Activated CD4-positive, alpha-beta T cell treated with anti-CD3 and anti-CD28 coated beads, Interleukin-2, amount 10 ng/mL, durations not matched to agents 7 days and 5 days (primary cell): ENCODE measurements at regions not wholly inside any gene's neighbourhood (a gene's known extent, or its start where the extent isn't known, plus 50 kb on each side); places are given as distances from the start of the nearest gene placed in this dataset.

Source experiments
- CTCF ChIA-PET: fragments of 350-600 bp; sonication (Branson Sonifier 250); formaldehyde crosslinking; loops from one replicate; lab custom pipeline; 2021; ENCODE audit warnings: antibody characterized with exemption; lab: Charles Lee
- POLR2A ChIA-PET: fragments of 350-600 bp; sonication (Branson Sonifier 250); formaldehyde crosslinking; loops from one replicate; lab custom pipeline; 2021; ENCODE audit warnings: antibody characterized with exemption; lab: Charles Lee
- DNase-seq: peaks from one replicate; pipeline ENCODE4 v3.0.0-alpha.2; 2020
- H3K27ac Mint-ChIP-seq: one replicate; pipeline ENCODE4 v1.8.0; 2021; ENCODE audit warnings: mild to moderate bottlenecking, moderate library complexity, mixed read lengths
- H3K27me3 Mint-ChIP-seq: one replicate; pipeline ENCODE4 v1.8.0; 2021; ENCODE audit warnings: mixed read lengths
- H3K36me3 Mint-ChIP-seq: one replicate; pipeline ENCODE4 v1.8.0; 2021; ENCODE audit warnings: low read depth, mixed read lengths
- H3K4me1 Mint-ChIP-seq: one replicate; pipeline ENCODE4 v1.8.0; 2021; ENCODE audit warnings: mixed read lengths
- H3K4me3 Mint-ChIP-seq: one replicate; pipeline ENCODE4 v1.8.0; 2021; ENCODE audit warnings: mild to moderate bottlenecking, moderate library complexity, mixed read lengths
- H3K9me3 Mint-ChIP-seq: one replicate; pipeline ENCODE4 v1.8.0; 2021; ENCODE audit warnings: mixed read lengths

DNA sequence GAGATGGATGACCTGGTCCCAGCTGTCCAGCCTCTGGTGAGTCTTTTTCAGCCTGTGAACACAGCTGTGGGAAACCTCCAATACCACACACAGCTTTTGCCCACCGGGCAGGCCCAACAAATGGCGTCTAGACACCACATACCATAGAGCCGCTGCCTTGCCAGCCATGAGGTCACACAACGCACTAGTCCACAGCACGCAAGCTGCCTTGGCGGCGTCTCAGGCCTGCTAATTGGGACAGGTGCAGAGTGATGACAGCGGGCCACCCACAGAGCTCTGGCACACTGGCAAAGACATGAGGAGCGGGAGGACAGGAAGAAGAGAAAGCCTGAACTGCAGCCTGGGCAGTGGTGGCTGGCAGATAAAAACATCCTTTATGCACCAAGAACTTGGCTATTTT is 125.5 kb downstream of the ADAMTS1 start:
- H3K27ac Mint-ChIP-seq: no peak overlapping the region
- ChIA-PET POLR2A (no interaction called here), CTCF (interaction anchor here (1.2 kb wide), 1 partner anchor 12 kb away, joined by 3 read pairs; no protein-coding TSS in a partner anchor)
- H3K4me3 Mint-ChIP-seq: no peak overlapping the region
- no peaks in the 10 kb centered on the region for H3K36me3 Mint-ChIP-seq
- H3K27me3 Mint-ChIP-seq: peaks cover 3% of the 10 kb centered on the region
- no peaks in the 10 kb centered on the region for H3K4me1 Mint-ChIP-seq
- H3K9me3 Mint-ChIP-seq: no peaks in the 10 kb centered on the region
- no peak for DNase-seq

GRCh38 chr21:26717146-26717739 is 128.0 kb downstream of the ADAMTS1 start:
- ChIA-PET CTCF (interaction anchor here (0.5 to 0.7 kb wide), 2 partner anchors 10 to 917 kb away, joined by 3 to 5 read pairs; no protein-coding TSS in a partner anchor), POLR2A (no interaction called here)
- H3K27me3 Mint-ChIP-seq: peaks cover 5% of the 10 kb centered on the region
- H3K4me1 Mint-ChIP-seq: no peaks in the 10 kb centered on the region
- H3K27ac Mint-ChIP-seq: no peak overlapping the region
- H3K4me3 Mint-ChIP-seq: no peak overlapping the region
- H3K36me3 Mint-ChIP-seq: no peaks in the 10 kb centered on the region
- DNase-seq: no peak
- H3K9me3 Mint-ChIP-seq: no peaks in the 10 kb centered on the region

DNA sequence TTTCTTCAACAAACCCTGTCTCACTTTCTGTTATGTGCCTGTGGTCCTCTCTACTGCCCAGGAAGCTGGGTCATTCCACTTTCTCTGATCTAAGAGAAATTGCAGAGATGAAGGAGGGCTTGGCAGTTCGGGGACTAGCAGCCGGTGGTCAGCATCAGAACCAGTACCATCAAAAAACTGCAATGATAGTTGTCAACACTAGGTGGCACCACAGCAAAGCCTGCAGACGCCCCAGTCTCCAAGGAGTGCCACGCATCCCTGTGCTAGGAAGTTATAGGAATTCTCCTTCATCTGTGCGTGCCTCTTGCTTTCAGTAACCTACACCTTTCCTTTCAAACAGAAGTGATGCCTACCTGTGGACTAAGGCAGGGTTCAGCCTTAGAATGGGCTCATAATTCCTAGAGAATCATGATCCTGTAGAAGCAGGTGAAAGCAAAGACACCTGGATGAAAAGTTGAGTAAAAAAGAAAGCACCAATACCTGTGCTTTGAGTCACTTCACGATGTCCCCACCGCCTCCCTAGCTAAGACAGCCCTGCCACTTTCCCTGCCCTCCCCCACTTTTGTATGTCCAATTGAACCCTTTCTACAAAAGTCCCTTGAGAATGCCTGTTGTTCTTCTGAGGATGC is 129.2 kb downstream of the ADAMTS1 start:
- Mint-ChIP-seq H3K4me1 (no peaks in the 10 kb centered on the region), H3K9me3 (no peaks in the 10 kb centered on the region), H3K27me3 (peaks cover 5% of the 10 kb centered on the region), H3K4me3 (no peak overlapping the region), H3K36me3 (no peaks in the 10 kb centered on the region), H3K27ac (no peak overlapping the region)
- CTCF ChIA-PET: no interaction called here
- DNase-seq: peak; percentile 30
- POLR2A ChIA-PET: no interaction called here

DNA sequence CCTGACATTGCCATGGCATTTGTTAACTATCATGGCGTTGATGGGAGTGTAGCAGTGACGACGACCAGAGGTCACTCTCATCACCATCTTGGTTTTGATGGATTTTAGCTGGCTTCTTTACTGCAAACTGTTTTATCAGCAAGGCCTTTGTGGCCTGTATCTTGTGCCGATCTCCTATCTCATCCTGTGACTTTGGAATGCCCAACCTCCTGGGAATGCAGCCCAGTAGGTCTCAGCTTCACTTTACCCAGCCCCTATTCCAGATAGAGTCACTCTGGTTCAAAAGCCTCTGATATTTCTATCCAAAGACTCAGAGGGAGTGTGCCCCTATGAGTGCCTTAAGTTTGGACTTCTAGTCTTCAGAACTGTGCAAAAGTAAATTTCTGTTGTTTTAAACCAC is 130.1 kb downstream of the ADAMTS1 start:
- Mint-ChIP-seq H3K36me3 (no peaks in the 10 kb centered on the region), H3K4me3 (no peak overlapping the region), H3K27ac (no peak overlapping the region), H3K4me1 (no peaks in the 10 kb centered on the region), H3K9me3 (no peaks in the 10 kb centered on the region), H3K27me3 (peaks cover 5% of the 10 kb centered on the region)
- POLR2A ChIA-PET: no interaction called here
- CTCF ChIA-PET: no interaction called here
- no peak for DNase-seq

GRCh38 chr21:26710155-26710554 is 135.1 kb downstream of the ADAMTS1 start:
- CTCF ChIA-PET: no interaction called here
- DNase-seq: no peak
- H3K27me3 Mint-ChIP-seq: peaks cover 2% of the 10 kb centered on the region
- H3K9me3 Mint-ChIP-seq: no peaks in the 10 kb centered on the region
- no peaks in the 10 kb centered on the region for H3K36me3 Mint-ChIP-seq
- H3K4me1 Mint-ChIP-seq: no peaks in the 10 kb centered on the region
- H3K4me3 Mint-ChIP-seq: no peak overlapping the region
- POLR2A ChIA-PET: no interaction called here
- no peak overlapping the region for H3K27ac Mint-ChIP-seq

- CTCF ChIA-PET: interaction anchor here (0.5 kb wide), 1 partner anchor 160 kb away, joined by 6 read pairs; no protein-coding TSS in a partner anchor
Measured at GRCh38 chr21:26709090-26709489, 136.0 kb upstream of the CYYR1 start.

GRCh38 chr21:26708223-26708800 is 135.2 kb upstream of the CYYR1 start:
- Mint-ChIP-seq H3K9me3 (peaks cover 3% of the 10 kb centered on the region), H3K36me3 (no peaks in the 10 kb centered on the region), H3K4me1 (no peaks in the 10 kb centered on the region), H3K27ac (no peak overlapping the region), H3K4me3 (no peak overlapping the region), H3K27me3 (no peaks in the 10 kb centered on the region)
- ChIA-PET CTCF (interaction anchor here (1.0 kb wide), 1 partner anchor 11 kb away, joined by 3 read pairs; no protein-coding TSS in a partner anchor), POLR2A (no interaction called here)
- DNase-seq: no peak

More at GRCh38 chr21:26709090-26709489, 136.0 kb upstream of the CYYR1 start:
- Mint-ChIP-seq H3K27ac (no peak overlapping the region), H3K27me3 (peaks cover 2% of the 10 kb centered on the region), H3K36me3 (no peaks in the 10 kb centered on the region), H3K9me3 (no peaks in the 10 kb centered on the region), H3K4me3 (no peak overlapping the region), H3K4me1 (no peaks in the 10 kb centered on the region)
- POLR2A ChIA-PET: no interaction called here
- DNase-seq: no peak

DNA sequence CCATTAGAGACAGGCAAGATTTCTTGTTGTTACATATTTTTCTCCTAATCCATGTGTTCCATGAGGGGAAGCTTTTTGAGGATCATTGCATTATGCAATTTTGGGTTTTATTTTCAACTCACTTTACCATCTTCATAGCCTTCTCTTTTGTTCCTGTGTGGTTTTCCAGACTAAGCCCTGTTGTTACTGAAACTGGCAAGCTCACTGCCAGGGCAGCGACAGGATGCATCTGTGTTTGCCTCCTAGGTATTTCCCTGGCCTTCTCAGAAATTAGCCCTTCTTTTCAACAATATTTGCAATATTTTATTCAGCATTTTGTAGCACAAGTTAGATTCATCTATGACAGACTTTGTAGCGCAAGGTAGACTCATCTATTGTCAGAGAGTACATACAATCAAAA is 134.2 kb upstream of the CYYR1 start:
- DNase-seq: no peak
- Mint-ChIP-seq H3K4me3 (no peak overlapping the region), H3K27me3 (no peaks in the 10 kb centered on the region), H3K4me1 (no peaks in the 10 kb centered on the region), H3K27ac (no peak overlapping the region), H3K9me3 (peaks cover 3% of the 10 kb centered on the region), H3K36me3 (no peaks in the 10 kb centered on the region)
- CTCF ChIA-PET: interaction anchor here (1.1 kb wide), 1 partner anchor 10 kb away, joined by 3 read pairs; no protein-coding TSS in a partner anchor
- POLR2A ChIA-PET: no interaction called here

DNA sequence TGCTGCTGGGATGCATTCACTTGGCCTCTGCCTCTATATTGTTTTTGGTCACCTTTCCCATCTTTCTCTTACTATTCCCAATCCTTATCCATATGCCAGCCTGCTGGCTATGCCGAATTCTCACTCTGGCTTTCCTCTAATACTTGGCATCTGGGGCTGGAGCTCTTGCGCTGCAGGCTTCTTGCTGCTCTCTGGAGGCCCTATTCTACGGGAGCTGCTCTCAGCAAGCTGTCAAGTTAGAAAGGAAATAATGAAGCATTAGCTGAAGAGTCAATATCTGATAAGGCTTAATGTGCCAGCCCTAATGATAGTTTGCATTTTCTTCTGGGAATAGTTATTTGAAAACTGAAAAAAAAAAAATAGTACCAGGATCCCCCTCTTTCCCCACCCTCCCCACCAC is 125.3 kb upstream of the CYYR1 start:
- H3K27ac Mint-ChIP-seq: no peak overlapping the region
- H3K27me3 Mint-ChIP-seq: peaks cover 2% of the 10 kb centered on the region
- CTCF ChIA-PET: no interaction called here
- POLR2A ChIA-PET: no interaction called here
- no peak for DNase-seq
- H3K9me3 Mint-ChIP-seq: peaks cover 3% of the 10 kb centered on the region
- no peak overlapping the region for H3K4me3 Mint-ChIP-seq
- H3K36me3 Mint-ChIP-seq: no peaks in the 10 kb centered on the region
- H3K4me1 Mint-ChIP-seq: no peaks in the 10 kb centered on the region

GRCh38 chr21:26691416-26691815 is 118.3 kb upstream of the CYYR1 start:
- H3K9me3 Mint-ChIP-seq: peaks cover 2% of the 10 kb centered on the region
- no peaks in the 10 kb centered on the region for H3K36me3 Mint-ChIP-seq
- no peak overlapping the region for H3K4me3 Mint-ChIP-seq
- H3K4me1 Mint-ChIP-seq: peaks cover under 1% of the 10 kb centered on the region
- no peak for DNase-seq
- H3K27me3 Mint-ChIP-seq: peaks cover 3% of the 10 kb centered on the region
- POLR2A ChIA-PET: no interaction called here
- CTCF ChIA-PET: no interaction called here
- no peak overlapping the region for H3K27ac Mint-ChIP-seq

GRCh38 chr21:26686705-26687104 is 113.6 kb upstream of the CYYR1 start:
- CTCF ChIA-PET: no interaction called here
- H3K36me3 Mint-ChIP-seq: no peaks in the 10 kb centered on the region
- peaks cover 1% of the 10 kb centered on the region for H3K27me3 Mint-ChIP-seq
- POLR2A ChIA-PET: no interaction called here
- no peak overlapping the region for H3K4me3 Mint-ChIP-seq
- peaks cover 6% of the 10 kb centered on the region for H3K4me1 Mint-ChIP-seq
- H3K27ac Mint-ChIP-seq: no peak overlapping the region
- no peak for DNase-seq
- H3K9me3 Mint-ChIP-seq: peaks cover 7% of the 10 kb centered on the region

- Mint-ChIP-seq H3K4me3 (no peak overlapping the region), H3K27ac (no peak overlapping the region), H3K27me3 (peaks cover 1% of the 10 kb centered on the region), H3K36me3 (no peaks in the 10 kb centered on the region), H3K4me1 (peaks cover 6% of the 10 kb centered on the region), H3K9me3 (peaks cover 7% of the 10 kb centered on the region)
- ChIA-PET CTCF (no interaction called here), POLR2A (no interaction called here)
- peak; percentile 50 for DNase-seq
Measured at GRCh38 chr21:26686278-26686677, 113.2 kb upstream of the CYYR1 start.

DNA sequence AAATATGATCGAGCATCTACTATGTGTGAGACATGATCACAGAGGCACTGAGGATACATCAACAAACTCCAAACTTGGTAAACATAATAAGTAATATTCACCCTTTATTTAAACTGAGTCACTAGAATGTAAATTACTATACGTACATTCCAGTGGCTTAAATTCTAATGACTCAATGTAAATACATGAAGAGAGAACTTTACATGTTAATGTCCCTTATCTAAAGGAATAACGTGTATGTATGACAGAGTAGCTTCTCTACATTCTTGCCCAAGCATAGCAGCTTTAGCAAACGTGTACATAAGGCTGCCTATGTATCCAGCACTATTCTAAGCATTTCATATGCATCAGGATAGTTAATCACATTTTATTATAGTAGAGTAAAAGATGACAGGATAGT is 111.8 kb upstream of the CYYR1 start:
- no peak overlapping the region for H3K27ac Mint-ChIP-seq
- peaks cover 1% of the 10 kb centered on the region for H3K27me3 Mint-ChIP-seq
- no peak for DNase-seq
- no peak overlapping the region for H3K4me3 Mint-ChIP-seq
- ChIA-PET CTCF (no interaction called here), POLR2A (no interaction called here)
- peaks cover 7% of the 10 kb centered on the region for H3K9me3 Mint-ChIP-seq
- H3K36me3 Mint-ChIP-seq: no peaks in the 10 kb centered on the region
- peaks cover 6% of the 10 kb centered on the region for H3K4me1 Mint-ChIP-seq
